ENCODE measurements at regions not wholly inside any gene's neighbourhood (a gene's known extent, or its start where the extent isn't known, plus 50 kb on each side); places are given as distances from the start of the nearest gene placed in this dataset.
"Not testable (repeated sequence)": the region's sequence is repeated elsewhere in the genome, so short reads cannot be mapped to it uniquely, and the experiment has no call there.

DNA sequence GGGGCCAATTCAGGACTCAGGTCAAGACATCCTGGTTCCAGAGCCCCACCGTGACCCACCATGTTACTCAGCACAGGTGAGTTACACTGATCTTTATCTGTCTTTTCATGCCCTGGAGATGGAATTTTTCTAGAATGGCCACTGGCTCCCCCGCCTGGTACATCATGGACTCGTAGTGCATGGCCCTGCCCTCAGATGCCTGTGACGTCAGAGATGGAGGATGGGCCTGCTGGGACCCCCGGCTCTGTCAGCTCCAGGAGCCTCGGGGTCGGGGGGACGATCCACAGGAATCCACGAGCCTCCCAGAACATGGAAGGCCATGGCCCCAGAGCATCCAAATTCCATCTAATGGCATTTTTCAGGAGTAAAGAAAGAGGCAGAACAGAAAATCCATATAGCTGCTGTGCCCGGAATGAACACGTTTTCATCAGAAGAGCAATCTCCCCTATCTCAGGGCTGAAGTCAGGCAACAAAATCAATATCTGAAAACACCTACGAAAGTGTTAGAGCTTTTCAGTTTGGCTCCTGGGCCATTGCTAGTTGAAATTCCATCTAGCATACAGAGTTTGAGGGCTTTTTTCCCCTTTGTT lies 146.7 kb upstream of the SFSWAP start:
- DNase-seq = not testable (repeated sequence)

- DNase-seq = no peak
Observed at GRCh38 chr12:131564845-131565244, 146.0 kb upstream of the SFSWAP start.

DNA sequence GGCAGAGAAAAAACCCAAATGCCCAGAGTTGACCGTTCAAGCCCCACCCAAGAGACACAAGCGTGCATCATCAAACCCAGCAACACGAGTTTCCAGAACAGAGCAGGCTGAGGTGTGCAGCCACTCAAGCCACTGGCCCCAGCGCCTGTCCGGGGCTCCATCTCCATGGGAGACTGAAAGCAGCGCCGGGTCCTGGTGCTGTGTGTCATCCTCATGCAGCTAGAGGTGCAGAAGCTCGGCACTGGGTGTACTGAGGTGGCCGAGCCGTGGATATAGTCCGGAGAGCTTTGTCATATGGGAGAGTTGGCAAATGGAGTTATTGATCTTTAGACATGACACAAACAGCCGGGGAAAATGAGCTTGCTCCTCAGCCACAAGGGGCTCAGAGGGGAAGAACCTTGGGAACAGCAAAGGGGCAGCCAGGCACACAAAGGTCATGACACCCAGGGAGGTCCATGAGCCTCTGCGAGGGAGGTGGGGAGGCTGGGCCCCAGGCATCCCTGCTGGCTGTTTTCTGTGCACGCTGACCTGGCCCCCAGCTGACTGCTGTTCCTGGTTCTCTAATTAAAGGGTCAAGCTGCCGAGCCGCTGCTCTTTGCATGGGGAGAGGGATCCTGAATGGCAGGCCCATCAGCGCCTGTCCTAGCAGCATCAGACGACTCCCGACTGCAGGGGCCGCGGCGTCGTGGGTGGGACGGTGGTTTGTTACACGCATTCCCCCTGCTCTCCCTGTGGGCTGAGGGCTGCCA lies 145.4 kb upstream of the SFSWAP start:
- DNase-seq = no peak

DNA sequence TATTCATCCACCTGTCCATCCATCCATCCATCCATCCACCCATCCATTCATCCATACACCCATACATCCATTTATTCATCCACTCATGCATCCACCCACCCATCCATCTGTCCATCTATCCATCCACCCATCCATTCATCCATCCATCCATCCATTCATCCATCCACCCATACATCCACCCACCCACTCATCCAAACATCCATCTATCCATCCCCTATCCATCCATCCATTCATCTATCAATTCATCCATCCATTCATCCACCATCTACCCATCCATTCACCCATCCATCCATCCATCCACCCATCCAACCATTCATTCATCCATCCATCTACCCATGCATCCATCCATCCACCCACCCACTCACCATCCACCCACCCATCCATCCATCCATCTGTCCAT lies 142.6 kb upstream of the SFSWAP start:
- DNase-seq = no peak

DNA sequence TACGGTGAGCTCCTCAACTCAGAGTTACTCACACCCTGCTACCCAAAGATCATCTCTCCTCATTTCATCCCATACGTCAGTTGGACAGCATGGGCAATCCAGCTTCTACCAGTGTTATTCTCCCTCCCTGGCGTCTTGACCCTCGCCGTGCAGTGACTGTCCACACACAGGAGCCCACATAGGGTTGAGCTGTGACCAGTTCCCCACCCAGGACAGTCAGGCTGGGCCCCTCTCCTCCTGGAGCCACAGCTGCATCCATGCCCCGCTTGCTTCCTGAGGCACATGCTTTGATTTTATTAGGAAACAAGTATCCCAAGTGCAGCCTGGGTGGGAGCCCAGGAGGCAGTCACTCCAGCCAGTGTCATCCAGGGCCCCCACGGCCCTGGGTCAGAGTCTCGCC lies 140.3 kb upstream of the SFSWAP start:
- no peak for DNase-seq

GRCh38 chr12:131571827-131572226 lies 139.1 kb upstream of the SFSWAP start:
- no peak for DNase-seq

GRCh38 chr12:131572626-131573025 lies 138.3 kb upstream of the SFSWAP start:
- DNase-seq = no peak

DNA sequence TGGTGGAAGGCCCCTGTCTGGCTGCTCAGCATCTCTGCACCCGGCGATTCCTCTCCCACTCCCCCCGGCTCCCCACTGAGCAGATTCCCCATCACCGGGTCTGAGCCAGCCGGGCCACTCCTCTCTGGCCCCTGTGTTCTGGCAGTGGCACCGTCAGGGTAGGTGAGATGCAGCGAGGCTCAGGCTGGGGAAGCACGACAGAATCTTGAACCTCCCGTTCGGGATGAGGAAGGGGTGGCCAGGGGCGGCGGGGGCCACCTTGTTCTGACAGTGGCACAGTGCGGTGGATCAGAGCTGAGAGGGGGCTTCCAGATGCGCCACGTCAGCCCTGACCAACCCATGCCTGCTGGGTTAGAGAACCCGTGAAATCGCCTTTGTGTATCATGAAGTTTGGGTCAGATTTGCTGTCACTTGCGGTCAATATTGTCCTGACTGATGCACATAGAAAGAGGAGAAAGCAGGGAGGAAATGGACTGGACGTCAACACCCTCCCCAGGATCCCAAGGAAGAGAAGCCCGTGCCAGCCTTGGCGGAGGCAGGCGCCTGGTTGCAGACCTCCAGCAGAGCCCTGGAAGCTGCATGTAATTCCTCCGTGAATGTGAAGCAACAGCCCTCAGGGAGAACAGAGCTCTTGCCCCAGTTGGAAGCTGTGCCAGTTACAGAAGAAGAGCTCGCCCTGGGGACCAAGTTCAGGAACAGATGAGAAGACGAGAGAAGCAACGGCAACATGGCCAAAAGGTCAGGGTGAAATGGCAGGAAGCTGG lies 137.1 kb upstream of the SFSWAP start:
- DNase-seq = no peak

DNA sequence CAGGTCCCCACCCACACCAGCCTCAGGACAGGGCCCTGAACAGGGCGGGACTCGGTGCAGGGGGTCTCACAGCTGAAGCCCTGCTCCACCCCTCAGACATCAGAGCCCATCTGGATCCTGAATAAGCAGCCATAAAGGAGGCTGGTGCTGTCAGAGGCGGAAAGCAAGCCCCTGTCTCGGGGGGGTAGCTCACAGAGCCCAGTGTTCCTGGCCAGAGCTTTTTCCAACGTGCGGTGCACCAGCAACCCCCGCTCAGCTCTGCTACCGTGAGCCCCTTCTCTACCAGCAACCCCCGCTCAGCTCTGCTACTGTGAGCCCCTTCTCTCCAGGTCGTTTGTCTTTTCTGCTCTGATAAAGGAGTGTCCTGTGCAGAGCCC lies 136.5 kb upstream of the SFSWAP start:
- DNase-seq = no peak

- no peak for DNase-seq
Observed at GRCh38 chr12:131575371-131575770, 135.5 kb upstream of the SFSWAP start.

GRCh38 chr12:131576734-131577133 lies 134.2 kb upstream of the SFSWAP start:
- DNase-seq = not testable (repeated sequence)

DNA sequence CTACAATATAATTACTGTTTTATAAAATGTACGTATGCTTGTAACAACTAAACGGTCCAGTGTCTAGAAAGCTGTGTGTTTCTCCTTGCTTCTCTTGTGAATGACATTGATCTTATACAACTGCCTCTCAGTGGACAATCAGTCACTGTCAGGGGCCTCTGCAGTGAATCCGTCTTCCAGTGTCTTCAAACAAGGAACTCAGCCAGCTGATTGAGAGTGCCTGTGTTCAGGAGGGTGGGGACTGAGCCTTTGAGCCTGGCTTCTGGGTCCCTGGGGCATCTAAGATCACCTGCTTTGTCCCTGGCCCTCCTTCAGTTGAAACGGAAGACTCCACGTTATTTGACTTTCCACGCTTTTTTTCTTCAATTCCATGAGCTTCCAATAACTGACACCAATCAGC lies 133.1 kb upstream of the SFSWAP start:
- DNase-seq = no peak

- DNase-seq = no peak
Observed at GRCh38 chr12:131578828-131579470, 131.9 kb upstream of the SFSWAP start.

- DNase-seq = no peak
Observed at GRCh38 chr12:131583090-131583712, 127.7 kb upstream of the SFSWAP start.

DNA sequence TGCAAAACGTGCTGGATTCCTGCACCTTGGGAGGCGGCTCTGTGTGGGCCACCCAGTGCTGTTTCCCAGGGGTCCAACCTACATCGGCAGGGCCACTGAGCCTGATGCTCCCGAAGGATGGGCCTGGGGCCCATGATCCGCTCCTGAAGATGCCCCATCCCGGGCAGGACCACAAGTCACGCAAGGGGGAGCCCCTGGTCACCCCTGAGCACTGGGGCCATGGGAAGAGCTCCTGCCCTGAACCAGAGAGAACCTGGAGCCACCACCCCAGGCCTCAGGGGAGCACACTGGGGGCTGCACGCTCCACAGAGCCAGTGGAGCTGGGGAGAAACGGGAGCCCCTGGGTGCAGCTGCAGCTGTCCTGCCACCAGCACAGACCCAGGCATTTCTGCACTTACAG lies 124.6 kb upstream of the SFSWAP start:
- DNase-seq = no peak

- DNase-seq = no peak
Observed at GRCh38 chr12:131586761-131587160, 124.1 kb upstream of the SFSWAP start.

DNA sequence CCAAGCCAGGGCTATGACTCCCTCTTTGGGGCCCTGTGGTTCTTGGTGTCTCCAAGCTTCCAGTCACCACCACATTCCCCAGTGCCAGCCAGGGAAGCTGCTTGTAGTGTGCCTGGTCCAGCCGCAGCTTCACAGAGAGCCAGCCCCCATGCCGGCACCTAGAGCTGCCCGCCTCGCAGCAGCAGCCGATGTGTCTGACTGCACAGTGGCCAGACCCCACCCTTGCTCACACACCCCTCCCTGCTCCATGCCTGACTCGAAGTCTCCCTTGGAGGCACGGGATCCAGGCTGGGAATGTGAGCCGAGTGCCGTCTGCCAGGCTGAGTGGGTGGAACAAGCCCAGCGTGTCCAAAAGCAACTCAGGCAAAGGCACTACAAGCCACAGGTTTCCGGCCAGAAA lies 123.3 kb upstream of the SFSWAP start:
- DNase-seq = no peak

DNA sequence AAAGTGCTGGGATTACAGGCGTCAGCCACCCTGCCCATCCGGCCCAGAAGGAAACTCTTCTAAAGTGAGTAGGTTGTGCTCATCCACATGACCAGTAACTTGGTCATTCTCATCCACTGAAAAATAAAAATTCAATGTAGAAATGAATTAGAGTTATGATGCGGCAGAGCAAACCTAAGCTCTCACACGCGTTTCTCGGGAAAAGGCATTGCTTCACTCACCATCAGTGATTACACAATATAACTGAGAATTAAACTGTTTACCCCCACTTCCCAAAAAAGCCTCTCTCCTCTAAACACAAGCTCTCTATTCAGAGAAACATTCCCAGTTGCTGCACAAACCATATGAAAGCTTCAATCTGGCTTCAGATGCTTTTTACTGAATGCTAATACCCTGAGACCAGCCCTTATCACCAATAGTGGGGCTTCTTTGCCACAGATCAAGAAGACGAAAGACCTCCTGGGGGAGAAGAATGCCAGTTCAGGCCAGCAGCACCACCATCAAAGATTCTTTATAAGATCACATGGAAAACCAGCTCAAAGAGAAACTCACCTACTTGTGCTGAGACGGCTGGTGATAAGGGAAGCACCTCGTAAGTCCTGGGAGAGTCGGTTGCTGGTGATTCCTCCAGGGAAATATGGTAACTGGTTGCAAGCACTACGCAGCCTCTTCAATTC lies 121.5 kb upstream of the SFSWAP start:
- DNase-seq = no peak

GRCh38 chr12:131589966-131590365 lies 120.9 kb upstream of the SFSWAP start:
- DNase-seq = no peak

DNA sequence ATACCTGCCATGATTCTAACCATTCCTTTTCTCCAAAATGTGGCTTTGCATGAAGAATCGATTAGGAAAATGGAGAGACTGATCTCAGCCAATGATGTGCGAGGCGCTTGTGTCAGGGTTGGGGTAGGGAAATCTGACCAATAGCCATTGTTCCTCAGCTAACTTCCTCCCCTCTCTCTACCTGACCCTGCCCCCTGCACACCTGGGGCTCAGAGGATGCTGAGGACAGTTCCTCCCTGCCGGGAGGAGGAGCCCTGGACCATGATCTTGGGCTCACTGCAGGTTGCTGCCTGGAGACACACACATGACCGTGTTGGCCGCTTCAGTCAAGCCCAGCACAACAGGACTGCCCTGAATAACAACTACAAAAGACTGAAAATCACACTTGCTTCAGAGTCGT lies 119.8 kb upstream of the SFSWAP start:
- DNase-seq = no peak

DNA sequence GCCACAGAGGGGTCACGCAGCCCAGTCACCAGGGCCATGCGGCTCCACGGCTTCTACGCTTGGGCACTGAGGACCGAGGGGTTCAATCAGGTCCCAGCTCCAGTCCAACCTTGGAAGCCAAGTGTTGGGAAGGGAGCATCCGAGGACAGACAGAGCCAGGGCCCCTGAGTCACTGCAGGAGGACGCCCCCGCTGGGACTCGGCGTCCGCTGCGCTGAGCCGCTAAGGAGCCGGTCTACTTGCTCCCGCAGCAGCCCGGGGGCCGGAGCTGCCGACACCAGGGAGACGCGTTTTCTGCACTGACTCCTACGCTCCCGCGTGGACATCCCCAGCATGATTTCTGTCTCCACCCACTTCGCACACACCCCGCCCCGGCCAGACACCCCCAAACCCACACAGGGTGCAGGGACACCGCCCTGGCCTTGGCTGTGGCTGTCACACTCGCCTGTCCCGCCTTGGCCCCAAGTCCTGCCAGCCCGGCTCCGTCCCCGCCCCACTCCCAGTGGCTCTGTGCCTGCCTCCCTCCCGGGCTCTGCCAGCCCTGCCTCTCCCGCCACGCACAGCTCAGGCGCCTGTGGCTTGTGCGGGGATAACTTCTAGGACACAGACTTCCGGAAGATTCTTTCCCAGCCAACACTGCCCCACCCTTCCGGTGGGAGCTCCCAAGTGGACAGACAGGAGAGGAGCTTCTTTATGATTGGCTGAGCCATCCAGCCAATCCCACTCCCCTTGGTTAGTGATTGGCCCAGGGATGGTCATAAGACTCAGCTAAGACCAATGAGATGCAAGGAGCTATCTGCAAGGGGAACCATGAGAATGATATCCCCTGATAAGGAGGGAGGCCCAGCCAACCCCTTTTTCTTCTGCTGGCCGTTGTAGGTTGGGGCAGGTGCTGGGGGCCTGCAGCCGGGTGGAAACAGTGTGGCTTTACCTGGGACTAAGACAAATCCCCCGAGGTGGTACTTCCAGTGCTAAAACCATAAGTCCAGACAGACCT lies 118.9 kb upstream of the SFSWAP start:
- DNase-seq = no peak

Data from OCI-M1 (cell line).